ENCODE measurements at regions not wholly inside any gene's neighbourhood (a gene's known extent, or its start where the extent isn't known, plus 50 kb on each side); places are given as distances from the start of the nearest gene placed in this dataset.

DNA sequence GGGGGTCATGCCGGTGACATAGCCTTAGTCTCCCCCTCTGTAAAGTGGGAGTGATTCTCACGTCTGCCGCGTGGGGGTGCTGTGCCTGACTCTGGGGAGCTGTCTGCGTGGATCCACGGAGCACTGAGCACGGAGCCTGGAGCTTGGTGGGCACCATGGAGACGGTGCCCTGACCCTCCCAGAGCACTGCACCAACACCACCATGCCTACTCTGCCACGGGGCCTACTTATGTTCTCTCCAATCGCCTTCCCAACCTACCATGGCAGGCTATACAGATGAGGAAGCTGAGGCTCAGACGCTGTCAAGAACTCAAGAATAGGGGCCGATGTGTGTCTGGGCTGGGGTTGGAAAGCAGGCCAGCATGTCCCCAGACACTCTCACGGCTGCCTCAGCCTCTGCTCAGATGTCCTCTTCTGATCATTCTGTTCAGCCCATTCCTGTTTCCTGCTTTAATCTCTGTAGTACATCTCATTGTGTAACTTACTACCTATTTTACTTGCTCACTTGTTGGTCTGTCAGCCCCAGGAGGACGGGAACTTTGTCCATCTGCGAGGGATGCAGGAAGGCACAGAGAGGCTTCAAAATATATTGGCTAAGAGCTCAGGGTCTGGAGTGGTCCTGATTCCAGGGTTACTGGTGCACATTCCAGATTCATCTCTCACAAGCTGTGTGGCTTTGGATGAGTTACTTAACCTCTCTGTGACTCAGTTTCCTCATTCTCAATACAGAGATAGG is 168.1 kb upstream of the HS6ST1 start:
- Mint-ChIP-seq H3K36me3 (no peaks in the 10 kb centered on the region), H3K27ac (no peak overlapping the region), H3K9me3 (ENCODE audit: low read depth) (peaks cover under 1% of the 10 kb centered on the region), H3K4me1 (ENCODE audit: low read depth) (no peaks in the 10 kb centered on the region), H3K4me3 (no peak overlapping the region), H3K27me3 (no peaks in the 10 kb centered on the region)

DNA sequence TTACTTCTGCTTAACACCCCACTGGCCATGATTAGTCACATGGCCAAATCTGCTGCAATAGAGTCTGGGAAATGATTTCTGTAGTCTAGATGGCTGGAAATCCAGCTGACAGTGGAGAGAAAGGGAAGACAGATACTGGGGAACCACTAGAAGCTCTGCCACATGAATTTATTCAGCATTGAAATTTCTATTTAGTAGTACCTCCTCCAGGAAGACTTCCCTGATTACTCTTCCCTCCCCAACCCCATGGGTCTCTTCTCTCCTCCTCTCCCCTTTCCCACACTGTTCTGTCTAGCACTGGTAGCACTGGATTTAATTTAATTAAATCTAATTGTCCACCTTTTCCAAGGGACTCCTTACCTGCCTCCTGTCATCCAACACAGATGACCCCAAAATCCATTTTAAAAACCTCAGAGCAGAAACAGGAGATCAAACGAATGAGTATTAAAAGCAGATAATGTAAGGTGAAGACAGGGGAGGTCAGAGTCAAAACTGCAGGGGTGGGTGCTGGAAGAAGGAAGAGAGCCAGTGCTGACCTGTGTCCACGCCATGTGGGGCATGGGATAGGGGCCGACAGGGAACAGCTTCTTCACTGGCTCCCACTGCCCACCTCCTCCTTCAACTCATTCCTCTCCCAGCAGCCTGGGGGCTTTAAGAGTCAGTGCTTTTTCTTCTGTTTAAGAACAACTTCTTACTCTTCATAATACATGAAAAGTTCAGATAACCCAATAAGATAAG is 169.2 kb upstream of the HS6ST1 start:
- no peak overlapping the region for H3K4me3 Mint-ChIP-seq
- H3K36me3 Mint-ChIP-seq, result no peaks in the 10 kb centered on the region
- H3K27me3 Mint-ChIP-seq, result no peaks in the 10 kb centered on the region
- H3K9me3 Mint-ChIP-seq (ENCODE audit: low read depth), result no peaks in the 10 kb centered on the region
- H3K4me1 Mint-ChIP-seq (ENCODE audit: low read depth), result no peaks in the 10 kb centered on the region
- no peak overlapping the region for H3K27ac Mint-ChIP-seq

- H3K27me3 Mint-ChIP-seq, result no peaks in the 10 kb centered on the region
- H3K9me3 Mint-ChIP-seq (ENCODE audit: low read depth), result no peaks in the 10 kb centered on the region
- no peak overlapping the region for H3K27ac Mint-ChIP-seq
- H3K4me1 Mint-ChIP-seq (ENCODE audit: low read depth), result no peaks in the 10 kb centered on the region
- H3K4me3 Mint-ChIP-seq, result no peak overlapping the region
- no peaks in the 10 kb centered on the region for H3K36me3 Mint-ChIP-seq
Measured at GRCh38 chr2:128488434-128488833, 169.8 kb upstream of the HS6ST1 start.

DNA sequence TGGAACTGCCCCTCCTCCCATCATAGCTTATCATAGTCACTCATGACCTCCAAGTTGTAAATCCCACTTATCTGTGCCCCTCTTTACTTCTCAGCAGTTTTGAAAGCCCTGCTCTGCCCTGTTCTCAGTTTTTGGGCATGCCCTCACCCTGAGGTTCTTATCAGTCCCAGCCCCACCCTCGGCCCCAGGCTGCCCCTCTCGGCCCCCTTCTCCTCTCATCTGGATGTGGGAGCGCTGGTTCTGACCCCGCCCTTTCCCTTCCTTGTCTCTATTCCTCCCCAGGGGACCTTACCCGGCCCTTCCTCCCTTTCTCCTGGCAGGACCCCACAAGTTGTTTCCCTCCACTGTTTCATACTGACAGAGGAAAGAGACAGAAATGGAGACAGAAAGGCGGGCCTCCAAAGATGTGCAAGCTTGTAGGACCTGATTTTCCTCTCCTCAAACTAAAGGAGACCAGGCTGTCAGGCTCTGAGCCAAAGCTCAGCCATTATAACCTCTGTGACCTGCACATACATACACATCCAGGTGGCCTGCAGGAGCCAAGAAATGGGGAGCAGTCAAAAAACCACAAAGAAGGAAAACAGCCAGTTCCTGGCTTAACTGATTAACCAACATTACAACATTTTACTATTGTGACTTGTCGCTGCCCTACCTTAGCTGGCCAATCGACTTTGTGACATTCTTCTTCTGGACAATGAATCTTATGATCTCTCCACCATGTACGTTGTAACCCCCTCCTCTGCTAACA is 171.0 kb upstream of the HS6ST1 start:
- Mint-ChIP-seq H3K4me3 (no peak overlapping the region), H3K27me3 (no peaks in the 10 kb centered on the region)

GRCh38 chr2:128490321-128490720 is 171.7 kb upstream of the HS6ST1 start:
- Mint-ChIP-seq H3K4me3 (no peak overlapping the region), H3K36me3 (no peaks in the 10 kb centered on the region), H3K27me3 (no peaks in the 10 kb centered on the region), H3K4me1 (ENCODE audit: low read depth) (no peaks in the 10 kb centered on the region), H3K27ac (no peak overlapping the region), H3K9me3 (ENCODE audit: low read depth) (no peaks in the 10 kb centered on the region)

More for the DNA sequence above, 171.0 kb upstream of the HS6ST1 start:
- no peaks in the 10 kb centered on the region for H3K4me1 Mint-ChIP-seq (ENCODE audit: low read depth)
- H3K36me3 Mint-ChIP-seq, result no peaks in the 10 kb centered on the region
- H3K27ac Mint-ChIP-seq, result no peak overlapping the region
- no peaks in the 10 kb centered on the region for H3K9me3 Mint-ChIP-seq (ENCODE audit: low read depth)

DNA sequence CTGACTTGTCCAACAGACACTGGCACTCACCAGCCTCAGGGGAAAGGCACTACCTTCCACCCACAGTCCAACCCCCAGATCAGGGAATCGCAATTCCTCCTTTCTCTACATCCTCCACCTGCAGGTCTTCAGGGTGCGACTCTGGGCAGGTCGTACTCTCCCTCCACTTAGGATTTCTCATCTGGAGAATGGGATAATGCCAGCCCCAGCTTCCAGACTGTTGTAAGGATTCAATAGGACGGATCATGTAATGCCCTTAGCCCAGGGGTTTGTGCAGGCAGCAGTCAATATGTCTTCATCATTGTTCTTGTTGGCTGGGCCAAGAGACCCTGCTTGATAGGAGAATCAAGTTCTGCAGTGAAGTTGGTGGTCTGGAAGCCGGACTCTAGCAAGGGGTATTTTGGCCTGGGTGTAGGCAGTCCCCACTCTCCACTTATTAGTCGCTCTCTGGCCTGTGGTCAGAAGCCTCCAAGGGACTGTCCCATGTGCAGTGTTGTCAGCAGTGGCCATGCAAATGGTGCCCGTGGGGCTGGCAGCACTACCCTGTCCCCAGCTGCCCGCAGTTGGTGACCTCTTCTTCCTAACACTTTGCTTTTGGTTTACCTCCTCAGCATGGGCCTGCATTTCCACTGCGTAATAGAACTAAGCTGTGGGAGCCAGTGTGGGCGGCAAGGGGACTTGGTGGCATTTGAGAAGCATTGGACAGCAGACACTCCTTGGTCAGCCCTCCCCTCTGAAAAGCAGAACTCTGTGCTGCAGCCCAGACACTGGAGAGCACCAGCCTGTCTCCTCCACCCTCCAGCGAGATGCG is 172.4 kb upstream of the HS6ST1 start:
- no peak overlapping the region for H3K4me3 Mint-ChIP-seq
- H3K9me3 Mint-ChIP-seq (ENCODE audit: low read depth), result no peaks in the 10 kb centered on the region
- no peaks in the 10 kb centered on the region for H3K36me3 Mint-ChIP-seq
- no peaks in the 10 kb centered on the region for H3K4me1 Mint-ChIP-seq (ENCODE audit: low read depth)
- no peak overlapping the region for H3K27ac Mint-ChIP-seq
- H3K27me3 Mint-ChIP-seq, result no peaks in the 10 kb centered on the region

- no peak overlapping the region for H3K4me3 Mint-ChIP-seq
- H3K36me3 Mint-ChIP-seq, result no peaks in the 10 kb centered on the region
- H3K9me3 Mint-ChIP-seq (ENCODE audit: low read depth), result no peaks in the 10 kb centered on the region
- no peaks in the 10 kb centered on the region for H3K4me1 Mint-ChIP-seq (ENCODE audit: low read depth)
- H3K27ac Mint-ChIP-seq, result no peak overlapping the region
- H3K27me3 Mint-ChIP-seq, result no peaks in the 10 kb centered on the region
Measured at GRCh38 chr2:128491692-128492244, 173.1 kb upstream of the HS6ST1 start.

DNA sequence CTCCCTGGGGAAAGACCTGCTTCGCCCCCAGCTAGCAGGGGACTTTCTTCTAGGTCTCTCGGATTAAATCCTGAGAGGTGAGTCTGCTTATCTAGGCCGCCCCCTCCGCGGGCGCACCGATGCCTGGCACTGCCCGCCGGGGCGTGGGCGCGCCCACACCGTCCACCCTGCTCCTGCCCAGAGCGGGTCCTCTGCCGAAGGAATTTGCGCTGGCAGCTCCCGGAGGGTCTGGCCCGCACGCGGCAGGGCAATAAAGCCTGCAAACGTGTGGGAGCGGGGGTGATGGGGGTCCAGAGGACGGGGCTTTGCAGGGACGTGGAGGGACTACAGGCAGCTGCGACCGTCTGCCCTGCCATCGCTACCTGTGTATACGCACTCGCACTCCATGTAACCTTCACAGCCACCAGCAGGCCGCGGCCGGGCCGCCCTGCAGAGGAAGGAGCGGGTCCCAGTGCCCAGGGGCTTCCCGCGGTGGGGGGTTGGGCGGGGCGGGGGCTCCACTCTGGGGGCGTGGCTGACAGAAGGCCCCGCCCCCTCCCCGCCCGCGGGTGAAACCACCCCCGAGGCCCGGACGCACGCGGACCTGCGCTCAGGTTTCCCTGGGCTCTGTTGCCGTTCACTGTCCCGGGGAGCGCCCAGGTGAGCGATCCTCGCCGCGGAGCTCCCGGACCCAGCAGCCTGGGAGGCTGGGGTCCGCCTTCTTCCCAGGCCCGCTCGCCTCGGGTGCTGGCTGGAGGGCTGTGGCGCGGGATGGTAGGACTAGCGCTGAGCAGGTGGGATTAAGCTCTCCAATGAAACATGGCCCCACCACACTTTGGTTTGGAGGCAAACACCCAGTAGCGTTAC is 174.5 kb upstream of the HS6ST1 start:
- no peaks in the 10 kb centered on the region for H3K4me1 Mint-ChIP-seq (ENCODE audit: low read depth)
- no peaks in the 10 kb centered on the region for H3K9me3 Mint-ChIP-seq (ENCODE audit: low read depth)
- no peak overlapping the region for H3K4me3 Mint-ChIP-seq
- H3K36me3 Mint-ChIP-seq, result no peaks in the 10 kb centered on the region
- H3K27me3 Mint-ChIP-seq, result no peaks in the 10 kb centered on the region
- H3K27ac Mint-ChIP-seq, result no peak overlapping the region

- Mint-ChIP-seq H3K4me1 (ENCODE audit: low read depth) (no peaks in the 10 kb centered on the region), H3K27ac (no peak overlapping the region), H3K27me3 (no peaks in the 10 kb centered on the region), H3K4me3 (no peak overlapping the region), H3K36me3 (no peaks in the 10 kb centered on the region), H3K9me3 (ENCODE audit: low read depth) (no peaks in the 10 kb centered on the region)
Measured at GRCh38 chr2:128493880-128494279, 175.2 kb upstream of the HS6ST1 start.

DNA sequence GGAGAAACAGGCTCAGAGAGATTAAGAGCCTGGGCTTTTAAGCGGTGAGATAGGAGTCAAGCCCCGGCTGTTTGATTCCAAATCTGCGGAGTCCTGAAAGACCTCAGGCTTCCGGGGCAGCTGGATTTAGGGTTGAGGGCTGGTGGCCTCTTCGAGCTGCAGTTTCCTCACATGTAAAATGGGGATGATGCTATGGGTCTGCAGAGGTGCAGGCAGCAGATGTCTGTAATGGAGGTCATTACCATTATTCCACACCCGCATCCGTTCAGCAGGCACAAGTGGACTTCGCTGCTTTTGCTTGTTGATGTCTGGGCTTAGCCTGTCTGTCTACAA is 175.6 kb upstream of the HS6ST1 start:
- H3K4me3 Mint-ChIP-seq, result no peak overlapping the region
- no peaks in the 10 kb centered on the region for H3K36me3 Mint-ChIP-seq
- H3K27ac Mint-ChIP-seq, result no peak overlapping the region
- no peaks in the 10 kb centered on the region for H3K4me1 Mint-ChIP-seq (ENCODE audit: low read depth)
- H3K9me3 Mint-ChIP-seq (ENCODE audit: low read depth), result no peaks in the 10 kb centered on the region
- no peaks in the 10 kb centered on the region for H3K27me3 Mint-ChIP-seq

DNA sequence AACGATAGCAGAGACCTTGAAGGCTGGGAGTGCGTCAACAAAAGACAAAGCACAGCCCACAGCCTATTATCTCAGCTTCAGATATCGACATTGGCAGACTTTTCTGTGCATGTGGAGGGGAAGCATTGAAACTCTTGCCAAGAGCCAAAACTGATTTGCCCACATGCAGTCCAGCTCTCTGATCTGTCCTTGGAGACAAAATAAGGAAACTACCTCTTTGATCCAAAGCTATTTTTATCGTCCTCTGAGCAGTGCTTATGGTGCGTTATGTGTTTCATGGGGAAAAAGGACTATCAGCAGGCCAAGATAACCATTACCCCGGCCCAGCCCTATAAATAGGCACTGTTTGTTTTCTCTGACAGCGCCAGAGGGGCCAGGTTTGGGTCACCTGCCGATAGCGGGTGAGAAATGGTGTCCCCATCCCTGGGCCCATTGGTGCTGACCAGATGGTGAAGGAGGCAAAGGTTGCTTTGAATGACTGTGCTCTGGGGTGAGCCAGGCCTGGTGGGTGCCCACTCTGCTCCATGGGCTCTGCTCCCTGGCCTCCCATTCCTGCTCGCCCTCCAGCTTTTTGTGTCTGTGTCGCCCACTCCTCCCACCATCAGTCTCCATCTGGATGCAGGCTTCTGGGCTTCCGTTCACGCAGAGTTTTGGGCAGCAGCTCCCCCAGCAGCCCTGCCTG is 176.1 kb upstream of the HS6ST1 start:
- Mint-ChIP-seq H3K9me3 (ENCODE audit: low read depth) (no peaks in the 10 kb centered on the region), H3K4me3 (no peak overlapping the region), H3K27ac (no peak overlapping the region), H3K4me1 (ENCODE audit: low read depth) (no peaks in the 10 kb centered on the region), H3K36me3 (no peaks in the 10 kb centered on the region), H3K27me3 (no peaks in the 10 kb centered on the region)

GRCh38 chr2:128495996-128496547 is 177.4 kb upstream of the HS6ST1 start:
- Mint-ChIP-seq H3K4me1 (ENCODE audit: low read depth) (no peaks in the 10 kb centered on the region), H3K27ac (no peak overlapping the region), H3K9me3 (ENCODE audit: low read depth) (no peaks in the 10 kb centered on the region), H3K4me3 (no peak overlapping the region), H3K27me3 (no peaks in the 10 kb centered on the region), H3K36me3 (no peaks in the 10 kb centered on the region)

- H3K27me3 Mint-ChIP-seq, result no peaks in the 10 kb centered on the region
- no peaks in the 10 kb centered on the region for H3K9me3 Mint-ChIP-seq (ENCODE audit: low read depth)
- H3K4me3 Mint-ChIP-seq, result no peak overlapping the region
- H3K4me1 Mint-ChIP-seq (ENCODE audit: low read depth), result no peaks in the 10 kb centered on the region
- no peaks in the 10 kb centered on the region for H3K36me3 Mint-ChIP-seq
- no peak overlapping the region for H3K27ac Mint-ChIP-seq
Measured at GRCh38 chr2:128496700-128497099, 178.0 kb upstream of the HS6ST1 start.
